Uterus (tissue), 2 donors: ENCODE measurements at regions not wholly inside any gene's neighbourhood (a gene's known extent, or its start where the extent isn't known, plus 50 kb on each side); places are given as distances from the start of the nearest gene placed in this dataset.

ENCODE experiments used
- POLR2A ChIP-seq, 2 donors: fragments of 450-650 bp; IDR thresholded peaks; one replicate each; pipeline ENCODE4 v1.6.1; 2016; ENCODE audit warnings: antibody characterized with exemption in 2 of 2, mild to moderate bottlenecking in 1 of 2, moderate library complexity in 1 of 2
- TF ChIP-seq, protein P1 (sequence below), 4 experiments: fragments of 200-600 bp in 2 of 4; fragments of 450-650 bp in 2 of 4; sonication (generic) in 2 of 4; IDR thresholded peaks; one replicate each; pipeline ENCODE4 v1.5.1; 2016 to 2019; ENCODE audit warnings: antibody characterized with exemption in 4 of 4, mild to moderate bottlenecking in 2 of 4, moderate library complexity in 1 of 4

- TF ChIP-seq, protein P1, sequence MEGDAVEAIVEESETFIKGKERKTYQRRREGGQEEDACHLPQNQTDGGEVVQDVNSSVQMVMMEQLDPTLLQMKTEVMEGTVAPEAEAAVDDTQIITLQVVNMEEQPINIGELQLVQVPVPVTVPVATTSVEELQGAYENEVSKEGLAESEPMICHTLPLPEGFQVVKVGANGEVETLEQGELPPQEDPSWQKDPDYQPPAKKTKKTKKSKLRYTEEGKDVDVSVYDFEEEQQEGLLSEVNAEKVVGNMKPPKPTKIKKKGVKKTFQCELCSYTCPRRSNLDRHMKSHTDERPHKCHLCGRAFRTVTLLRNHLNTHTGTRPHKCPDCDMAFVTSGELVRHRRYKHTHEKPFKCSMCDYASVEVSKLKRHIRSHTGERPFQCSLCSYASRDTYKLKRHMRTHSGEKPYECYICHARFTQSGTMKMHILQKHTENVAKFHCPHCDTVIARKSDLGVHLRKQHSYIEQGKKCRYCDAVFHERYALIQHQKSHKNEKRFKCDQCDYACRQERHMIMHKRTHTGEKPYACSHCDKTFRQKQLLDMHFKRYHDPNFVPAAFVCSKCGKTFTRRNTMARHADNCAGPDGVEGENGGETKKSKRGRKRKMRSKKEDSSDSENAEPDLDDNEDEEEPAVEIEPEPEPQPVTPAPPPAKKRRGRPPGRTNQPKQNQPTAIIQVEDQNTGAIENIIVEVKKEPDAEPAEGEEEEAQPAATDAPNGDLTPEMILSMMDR (IDR thresholded peaks at IDR 0.05), result no peak
- TF ChIP-seq POLR2A (IDR thresholded peaks at IDR 0.05), result no peak
Measured at GRCh38 chr4:18815779-18816173, 794.2 kb upstream of the LCORL start.
